Body of pancreas (tissue), 4 donors: ENCODE measurements at regions not wholly inside any gene's neighbourhood (a gene's known extent, or its start where the extent isn't known, plus 50 kb on each side); places are given as distances from the start of the nearest gene placed in this dataset.

Source experiments
- ATAC-seq: fragments of 150-250 bp; one replicate; pipeline ENCODE4 v1.9.1; 2016
- DNase-seq, 4 donors: peaks; one replicate each; pipeline ENCODE4 v3.0.0-alpha.2; 2019
- H3K27ac ChIP-seq, 4 donors: fragments of 200-600 bp; sonication (generic); 1 replicate in 3 of 4; 2 replicates in 1 of 4; pipeline versions ENCODE4 v1.5.1 to v1.6.1; 2016 to 2019; ENCODE audit warnings: mild to moderate bottlenecking in 1 of 4, mixed read lengths in 1 of 4, moderate library complexity in 1 of 4
- H3K27me3 ChIP-seq, 2 donors: fragments of 200-600 bp; sonication (generic); one replicate each; pipeline ENCODE4 v1.6.0; 2016; ENCODE audit warnings: mild to moderate bottlenecking in 1 of 2
- H3K36me3 ChIP-seq, 2 donors: fragments of 200-600 bp; sonication (generic); replicated peaks in 1 of 2; 2 replicates each; pipeline ENCODE4 v1.5.1; 2016; ENCODE audit warnings: low read depth in 2 of 2; ENCODE audit not compliant: insufficient read depth in 1 of 2
- H3K4me1 ChIP-seq: fragments of 200-600 bp; sonication (generic); one replicate; pipeline ENCODE4 v1.6.0; 2016
- H3K4me3 ChIP-seq, 2 donors: fragments of 200-600 bp; sonication (generic); 1 replicate in 1 of 2; 2 replicates in 1 of 2; pipeline ENCODE4 v1.5.1; 2016 to 2019
- H3K9me3 ChIP-seq, 3 donors: fragments of 200-600 bp; sonication (generic); 1 replicate in 2 of 3; 2 replicates in 1 of 3; pipeline ENCODE4 v1.5.1; 2016
- CTCF ChIP-seq, 7 experiments: fragments of 450-650 bp in 4 of 7; fragments of 200-600 bp in 3 of 7; sonication (generic) in 3 of 7; IDR thresholded peaks; one replicate each; pipeline ENCODE4 v1.5.1; 2016 to 2019; ENCODE audit warnings: antibody characterized with exemption in 7 of 7
- POLR2A ChIP-seq, 3 donors: fragments of 450-650 bp; IDR thresholded peaks; one replicate each; pipeline ENCODE4 v1.6.1; 2016; ENCODE audit warnings: antibody characterized with exemption in 3 of 3, mild to moderate bottlenecking in 2 of 3
- WGBS, 2 donors: methylation state at CpG; one replicate each; pipeline ENCODE4 v1.1.5; 2017; 5-methylcytosine and 5-hydroxymethylcytosine counted together
- intact Hi-C: fragments of 100-400 bp; cut with DNase I; formaldehyde crosslinking; loops from one replicate; pipeline ENCODE4 v1.15.1; 2023

GRCh38 chr11:110935018-110935640, 222.9 kb upstream of the ARHGAP20 start:
- intact Hi-C loops: no loop called here
- Histone ChIP-seq H3K4me3 (no peak overlapping the region), H3K4me1 (no peaks in the 10 kb centered on the region), H3K36me3 (no peaks in the 10 kb centered on the region), H3K27ac (no peak overlapping the region), H3K27me3 (no peaks in the 10 kb centered on the region), H3K9me3 (no peaks in the 10 kb centered on the region)
- DNase-seq: no peak
- 68 to 78% methylated on average over 2 of the region's 2 CpGs for WGBS, 2 donors
- TF ChIP-seq CTCF (IDR thresholded peaks at IDR 0.05) (no peak), POLR2A (IDR thresholded peaks at IDR 0.05) (no peak)
- ATAC-seq: no peak

DNA sequence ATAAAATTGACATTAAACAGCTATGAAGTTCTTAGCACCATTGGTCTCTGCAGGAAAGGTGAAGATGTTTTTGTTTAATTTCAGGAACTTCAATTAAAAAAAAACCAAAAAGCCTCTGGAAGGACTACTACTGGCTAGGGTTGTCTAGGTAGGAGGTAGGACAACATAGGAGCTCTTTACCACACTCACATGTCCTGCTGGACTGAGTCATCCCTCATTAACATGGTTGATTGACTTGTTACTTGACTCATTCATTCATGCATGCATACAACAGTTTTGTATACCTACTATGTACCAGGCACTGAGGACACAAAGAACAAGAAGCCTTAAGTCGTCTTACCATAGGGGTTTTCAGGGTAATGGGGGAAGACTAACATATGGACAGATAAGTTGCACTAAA, 216.9 kb upstream of the ARHGAP20 start:
- intact Hi-C loops: no loop called here
- H3K4me1 ChIP-seq: no peaks in the 10 kb centered on the region
- H3K27ac ChIP-seq: no peak overlapping the region
- H3K4me3 ChIP-seq: no peak overlapping the region
- no peaks in the 10 kb centered on the region for H3K36me3 ChIP-seq
- ATAC-seq: no peak
- 41 to 55% methylated on average over 1 of the region's 1 CpG for WGBS, 2 donors
- DNase-seq: no peak
- TF ChIP-seq POLR2A (IDR thresholded peaks at IDR 0.05): no peak
- TF ChIP-seq CTCF (IDR thresholded peaks at IDR 0.05): no peak
- H3K9me3 ChIP-seq: no peaks in the 10 kb centered on the region
- H3K27me3 ChIP-seq: no peaks in the 10 kb centered on the region

GRCh38 chr11:110928391-110928790, 216.2 kb upstream of the ARHGAP20 start:
- no peaks in the 10 kb centered on the region for H3K9me3 ChIP-seq
- no peaks in the 10 kb centered on the region for H3K4me1 ChIP-seq
- H3K27me3 ChIP-seq: no peaks in the 10 kb centered on the region
- no peak for ATAC-seq
- no peak for TF ChIP-seq CTCF (IDR thresholded peaks at IDR 0.05)
- no peak for TF ChIP-seq POLR2A (IDR thresholded peaks at IDR 0.05)
- DNase-seq: no peak
- WGBS, 2 donors: 39 to 61% methylated on average over 2 of the region's 2 CpGs
- H3K27ac ChIP-seq: no peak overlapping the region
- H3K4me3 ChIP-seq: no peak overlapping the region
- intact Hi-C loops: no loop called here
- no peaks in the 10 kb centered on the region for H3K36me3 ChIP-seq

GRCh38 chr11:110921742-110922521, 209.7 kb upstream of the ARHGAP20 start:
- peak; percentile 80 for ATAC-seq
- H3K9me3 ChIP-seq: no peaks in the 10 kb centered on the region
- H3K36me3 ChIP-seq: no peaks in the 10 kb centered on the region
- no peaks in the 10 kb centered on the region for H3K27me3 ChIP-seq
- intact Hi-C loops: no loop called here
- DNase-seq: peak; percentile 28 to 66 (median 52)
- no peak overlapping the region for H3K4me3 ChIP-seq
- 39 to 61% methylated on average over 3 of the region's 3 CpGs for WGBS, 2 donors
- TF ChIP-seq CTCF (IDR thresholded peaks at IDR 0.05) (no peak), POLR2A (IDR thresholded peaks at IDR 0.05) (no peak)
- peaks cover 13% of the 10 kb centered on the region for H3K4me1 ChIP-seq
- H3K27ac ChIP-seq: peak overlapping the region in 3 of 4 donors; percentile 39 to 63 (median 44)
